MM.1S (cell line): ENCODE measurements at regions not wholly inside any gene's neighbourhood (a gene's known extent, or its start where the extent isn't known, plus 50 kb on each side); places are given as distances from the start of the nearest gene placed in this dataset.

Experiments
- DNase-seq: peaks from one replicate; pipeline ENCODE4 v3.0.0-alpha.2; 2015
- H2AFZ ChIP-seq: fragments of 300-600 bp; sonication (generic); 2 replicates; pipeline ENCODE4 v1.6.0; 2016; ENCODE audit warnings: antibody characterized with exemption, low read length
- H3F3A ChIP-seq: fragments of 300-600 bp; sonication (generic); 2 replicates; pipeline ENCODE4 v1.6.1; 2016; ENCODE audit warnings: mild to moderate bottlenecking, antibody characterized with exemption, low read length, moderate library complexity, mixed read lengths; ENCODE audit not compliant: insufficient read depth
- H3K27ac ChIP-seq: fragments of 300-600 bp; sonication (generic); 2 replicates; pipeline ENCODE4 v1.5.1; 2016; ENCODE audit warnings: mild to moderate bottlenecking, low read length
- H3K27me3 ChIP-seq: fragments of 300-600 bp; sonication (generic); replicated peaks from 2 replicates; pipeline ENCODE4 v1.6.0; 2016; ENCODE audit warnings: low read length; ENCODE audit not compliant: insufficient read depth
- H3K36me3 ChIP-seq: fragments of 300-600 bp; sonication (generic); replicated peaks from 2 replicates; pipeline ENCODE4 v1.6.1; 2016; ENCODE audit warnings: mild to moderate bottlenecking, low read length, mixed read lengths; ENCODE audit not compliant: insufficient read depth
- H3K4me1 ChIP-seq: fragments of 300-600 bp; sonication (generic); 2 replicates; pipeline ENCODE4 v1.6.1; 2016; ENCODE audit warnings: low read length, mixed read lengths
- H3K4me2 ChIP-seq: fragments of 300-600 bp; sonication (generic); 2 replicates; pipeline ENCODE4 v1.6.0; 2016; ENCODE audit warnings: low read depth, low read length
- H3K4me3 ChIP-seq: fragments of 300-600 bp; sonication (generic); 2 replicates; pipeline ENCODE4 v1.5.1; 2016; ENCODE audit warnings: low read length, mixed read lengths
- H3K79me2 ChIP-seq: fragments of 300-600 bp; sonication (generic); 2 replicates; pipeline ENCODE4 v1.6.1; 2016; ENCODE audit warnings: mixed run types, low read length, mixed read lengths
- H3K9ac ChIP-seq: fragments of 300-600 bp; sonication (generic); 2 replicates; pipeline ENCODE4 v1.6.1; 2016; ENCODE audit warnings: low read length, mixed read lengths
- H3K9me2 ChIP-seq: fragments of 300-600 bp; sonication (generic); replicated peaks from 2 replicates; pipeline ENCODE4 v1.6.1; 2016; ENCODE audit warnings: mild to moderate bottlenecking, low read length, mixed read lengths; ENCODE audit not compliant: insufficient read depth
- H3K9me3 ChIP-seq: fragments of 300-600 bp; sonication (generic); replicated peaks from 2 replicates; pipeline ENCODE4 v1.6.1; 2016; ENCODE audit warnings: mild to moderate bottlenecking, low read length, mixed read lengths; ENCODE audit not compliant: insufficient read depth
- H4K20me1 ChIP-seq: fragments of 300-600 bp; sonication (generic); 2 replicates; pipeline ENCODE4 v1.6.1; 2016; ENCODE audit warnings: mild to moderate bottlenecking, low read length, moderate library complexity, mixed read lengths; ENCODE audit not compliant: insufficient read depth
- EZH2 ChIP-seq: fragments of 300-600 bp; sonication (generic); optimal IDR thresholded peaks from 2 replicates; pipeline ENCODE3; 2017; ENCODE audit warnings: low read depth, mild to moderate bottlenecking, antibody characterized with exemption, low read length, mixed read lengths
- EZH2phosphoT487 ChIP-seq: fragments of 300-600 bp; sonication (generic); IDR thresholded peaks from 2 replicates; pipeline ENCODE4 v1.6.1; 2018; ENCODE audit warnings: antibody characterized with exemption, low read length
- TF ChIP-seq, protein P1 (sequence below): fragments of 300-600 bp; sonication (generic); IDR thresholded peaks from 2 replicates; pipeline ENCODE4 v1.5.1; 2016; ENCODE audit warnings: antibody characterized with exemption, low read length, mixed read lengths

DNA sequence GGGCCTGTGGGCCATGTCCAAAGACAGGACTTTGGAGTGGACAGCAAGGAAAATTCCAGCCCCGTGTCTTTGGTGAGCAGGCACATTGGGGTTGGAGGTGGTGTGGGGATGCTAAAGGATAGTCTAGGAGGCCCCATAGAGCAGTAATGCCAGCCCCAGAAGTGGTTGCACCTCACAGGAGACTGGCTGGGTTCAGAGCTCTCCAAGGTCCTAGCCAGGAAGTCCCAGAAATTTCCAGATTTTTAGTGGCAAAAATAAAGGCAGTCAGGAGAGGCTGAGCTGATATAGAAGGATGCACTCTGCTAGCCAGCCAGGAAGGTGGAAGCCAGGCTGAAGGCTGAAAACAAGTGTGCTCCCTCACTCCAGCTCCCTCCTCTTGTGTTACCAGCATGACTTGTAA lies 144.0 kb upstream of the KCND3 start:
- Histone ChIP-seq H3K27ac (no peak overlapping the region), H4K20me1 (no peaks in the 10 kb centered on the region), H2AFZ (no peak overlapping the region), H3K27me3 (no peaks in the 10 kb centered on the region), H3K36me3 (no peaks in the 10 kb centered on the region), H3K9me3 (no peaks in the 10 kb centered on the region), H3K9me2 (no peaks in the 10 kb centered on the region), H3K79me2 (no peaks in the 10 kb centered on the region), H3F3A (no peaks in the 10 kb centered on the region), H3K9ac (no peak overlapping the region), H3K4me3 (no peak overlapping the region), H3K4me2 (no peak overlapping the region), H3K4me1 (no peaks in the 10 kb centered on the region)
- TF ChIP-seq EZH2 (no peak), EZH2phosphoT487 (no peak)
- TF ChIP-seq, protein P1, sequence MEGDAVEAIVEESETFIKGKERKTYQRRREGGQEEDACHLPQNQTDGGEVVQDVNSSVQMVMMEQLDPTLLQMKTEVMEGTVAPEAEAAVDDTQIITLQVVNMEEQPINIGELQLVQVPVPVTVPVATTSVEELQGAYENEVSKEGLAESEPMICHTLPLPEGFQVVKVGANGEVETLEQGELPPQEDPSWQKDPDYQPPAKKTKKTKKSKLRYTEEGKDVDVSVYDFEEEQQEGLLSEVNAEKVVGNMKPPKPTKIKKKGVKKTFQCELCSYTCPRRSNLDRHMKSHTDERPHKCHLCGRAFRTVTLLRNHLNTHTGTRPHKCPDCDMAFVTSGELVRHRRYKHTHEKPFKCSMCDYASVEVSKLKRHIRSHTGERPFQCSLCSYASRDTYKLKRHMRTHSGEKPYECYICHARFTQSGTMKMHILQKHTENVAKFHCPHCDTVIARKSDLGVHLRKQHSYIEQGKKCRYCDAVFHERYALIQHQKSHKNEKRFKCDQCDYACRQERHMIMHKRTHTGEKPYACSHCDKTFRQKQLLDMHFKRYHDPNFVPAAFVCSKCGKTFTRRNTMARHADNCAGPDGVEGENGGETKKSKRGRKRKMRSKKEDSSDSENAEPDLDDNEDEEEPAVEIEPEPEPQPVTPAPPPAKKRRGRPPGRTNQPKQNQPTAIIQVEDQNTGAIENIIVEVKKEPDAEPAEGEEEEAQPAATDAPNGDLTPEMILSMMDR, result no peak
- DNase-seq, result no peak

DNA sequence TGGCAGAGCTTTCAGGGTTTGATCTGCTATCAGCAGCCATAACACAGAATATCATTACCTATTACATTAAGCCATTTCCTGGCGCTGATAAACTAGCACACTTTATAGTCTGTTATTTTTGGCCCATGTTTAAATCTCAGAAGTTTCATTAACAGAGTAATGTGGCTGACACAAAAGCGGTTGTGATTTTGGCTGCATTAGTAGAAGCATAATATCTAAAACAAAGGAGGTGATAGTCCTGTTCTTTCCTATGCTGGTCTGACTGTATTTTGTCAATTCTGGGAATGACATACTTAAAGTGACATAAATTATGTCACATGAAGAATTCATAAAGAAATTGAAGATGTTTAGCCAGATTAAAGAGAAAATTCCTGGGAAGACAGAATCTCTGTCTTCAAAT lies 151.3 kb upstream of the KCND3 start:
- Histone ChIP-seq H3K9me2 (no peaks in the 10 kb centered on the region), H3K27me3 (no peaks in the 10 kb centered on the region), H3K9ac (no peak overlapping the region), H3K4me2 (no peak overlapping the region), H2AFZ (no peak overlapping the region), H3K36me3 (no peaks in the 10 kb centered on the region), H3F3A (no peaks in the 10 kb centered on the region), H3K27ac (no peak overlapping the region), H3K9me3 (no peaks in the 10 kb centered on the region), H4K20me1 (no peaks in the 10 kb centered on the region), H3K4me3 (no peak overlapping the region), H3K79me2 (no peaks in the 10 kb centered on the region), H3K4me1 (no peaks in the 10 kb centered on the region)
- DNase-seq, result no peak
- TF ChIP-seq EZH2phosphoT487 (no peak), EZH2 (no peak)
- TF ChIP-seq, protein P1, result no peak

GRCh38 chr1:112141301-112141700 lies 151.8 kb upstream of the KCND3 start:
- TF ChIP-seq, protein P1, result no peak
- no peak for TF ChIP-seq EZH2phosphoT487
- no peak for TF ChIP-seq EZH2
- Histone ChIP-seq H3K27ac (no peak overlapping the region), H3K4me2 (no peak overlapping the region), H2AFZ (no peak overlapping the region), H3K36me3 (no peaks in the 10 kb centered on the region), H3K4me1 (no peaks in the 10 kb centered on the region), H3K9me3 (no peaks in the 10 kb centered on the region), H3K9ac (no peak overlapping the region), H3K79me2 (no peaks in the 10 kb centered on the region), H3K4me3 (no peak overlapping the region), H3F3A (no peaks in the 10 kb centered on the region), H4K20me1 (no peaks in the 10 kb centered on the region), H3K9me2 (no peaks in the 10 kb centered on the region), H3K27me3 (no peaks in the 10 kb centered on the region)
- no peak for DNase-seq
